GM23338 (cell line): ENCODE measurements at regions not wholly inside any gene's neighbourhood (a gene's known extent, or its start where the extent isn't known, plus 50 kb on each side); places are given as distances from the start of the nearest gene placed in this dataset.

Source experiments
- ATAC-seq: fragments of 200-7000 bp; cut with Tn5 transposase; 3 replicates; pipeline ENCODE4 v1.9.1; 2020
- DNase-seq: peaks from one replicate; pipeline ENCODE4 v3.0.0-alpha.2; 2015; ENCODE audit warnings: low spot score
- H2AFZ ChIP-seq: fragments of 200-600 bp; sonication (generic); 2 replicates; pipeline ENCODE4 v1.8.0; 2016; ENCODE audit warnings: antibody characterized with exemption, mild to moderate bottlenecking, moderate library complexity
- H3F3A ChIP-seq: fragments of 200-600 bp; sonication (generic); replicated peaks from 2 replicates; pipeline ENCODE4 v1.8.0; 2017; ENCODE audit warnings: antibody characterized with exemption, mixed run types, low read depth
- H3K27ac ChIP-seq: fragments of 200-600 bp; sonication (generic); 2 replicates; pipeline ENCODE4 v1.6.1; 2016; ENCODE audit warnings: low read depth
- H3K27me3 ChIP-seq: fragments of 200-600 bp; sonication (generic); 2 replicates; pipeline ENCODE4 v1.8.0; 2016; ENCODE audit warnings: mild to moderate bottlenecking, mixed run types, moderate library complexity; ENCODE audit not compliant: insufficient read depth
- H3K36me3 ChIP-seq: fragments of 200-600 bp; sonication (generic); 2 replicates; pipeline ENCODE4 v1.8.0; 2016; ENCODE audit warnings: mild to moderate bottlenecking; ENCODE audit not compliant: insufficient read depth
- H3K4me1 ChIP-seq: fragments of 200-600 bp; sonication (generic); 2 replicates; pipeline ENCODE4 v1.8.0; 2016; ENCODE audit warnings: mild to moderate bottlenecking, moderate library complexity; ENCODE audit not compliant: insufficient read depth
- H3K4me2 ChIP-seq: fragments of 200-600 bp; sonication (generic); 2 replicates; pipeline ENCODE4 v1.7.1; 2017; ENCODE audit warnings: mixed run types
- H3K4me3 ChIP-seq: fragments of 200-600 bp; sonication (generic); 2 replicates; pipeline ENCODE4 v1.6.1; 2016; ENCODE audit warnings: mixed run types
- H3K79me2 ChIP-seq: fragments of 200-600 bp; sonication (generic); replicated peaks from 2 replicates; pipeline ENCODE4 v1.8.0; 2017; ENCODE audit warnings: mild to moderate bottlenecking; ENCODE audit not compliant: insufficient read depth
- H3K9me2 ChIP-seq: fragments of 200-600 bp; sonication (generic); 2 replicates; pipeline ENCODE4 v1.8.0; 2017; ENCODE audit not compliant: insufficient read depth
- H4K20me1 ChIP-seq: fragments of 200-600 bp; sonication (generic); replicated peaks from 2 replicates; pipeline ENCODE4 v1.8.0; 2017; ENCODE audit warnings: mild to moderate bottlenecking; ENCODE audit not compliant: insufficient read depth
- H3K27ac Mint-ChIP-seq: 2 replicates; pipeline ENCODE4 v1.8.0; 2020; ENCODE audit warnings: inconsistent platforms, mild to moderate bottlenecking, moderate library complexity, mixed read lengths
- H3K27me3 Mint-ChIP-seq: 3 replicates; pipeline ENCODE4 v1.8.0; 2022; ENCODE audit warnings: low read depth, mild to moderate bottlenecking, moderate library complexity, mixed read lengths, inconsistent platforms; ENCODE audit not compliant: insufficient read depth, poor library complexity
- H3K36me3 Mint-ChIP-seq: 3 replicates; pipeline ENCODE4 v1.8.0; 2021; ENCODE audit warnings: low read depth, mild to moderate bottlenecking, inconsistent platforms, moderate library complexity, mixed read lengths
- H3K4me1 Mint-ChIP-seq: 3 replicates; pipeline ENCODE4 v1.8.0; 2020; ENCODE audit warnings: mild to moderate bottlenecking, inconsistent platforms, mixed read lengths
- H3K4me3 Mint-ChIP-seq: 3 replicates; pipeline ENCODE4 v1.8.0; 2021; ENCODE audit warnings: moderate library complexity, mild to moderate bottlenecking, inconsistent platforms, mixed read lengths
- H3K9me3 Mint-ChIP-seq: 3 replicates; pipeline ENCODE4 v1.8.0; 2020; ENCODE audit warnings: moderate library complexity, mild to moderate bottlenecking, inconsistent platforms, mixed read lengths
- CREB1 ChIP-seq: fragments of 250-450 bp; sonication (Bioruptor Pico); IDR thresholded peaks from 2 replicates; pipeline ENCODE4 v1.5.0; 2020; ENCODE audit warnings: low read depth, mild to moderate bottlenecking, moderate library complexity
- CTCF ChIP-seq, 2 experiments: fragments of 200-600 bp in 1 of 2; sonication (generic) in 1 of 2; conservative IDR thresholded peaks; 2 replicates each; pipeline versions ENCODE4 v1.5.1 to v1.6.1; 2016 to 2017; ENCODE audit warnings: antibody characterized with exemption in 2 of 2, low read depth in 2 of 2, mild to moderate bottlenecking in 2 of 2, moderate library complexity in 1 of 2
- ETS1 ChIP-seq: IDR thresholded peaks from 2 replicates; pipeline ENCODE4 v1.6.1; 2016; ENCODE audit warnings: antibody characterized with exemption
- EZH2 ChIP-seq: fragments of 200-600 bp; sonication (generic); IDR thresholded peaks from one replicate; pipeline ENCODE4 v1.8.0; 2017; ENCODE audit warnings: antibody characterized with exemption, mild to moderate bottlenecking, low read depth; ENCODE audit not compliant: unreplicated experiment
- EZH2phosphoT487 ChIP-seq: fragments of 200-600 bp; sonication (generic); IDR thresholded peaks from one replicate; pipeline ENCODE4 v1.8.1; 2018; ENCODE audit warnings: antibody characterized with exemption; ENCODE audit not compliant: unreplicated experiment
- JUNB ChIP-seq: IDR thresholded peaks from one replicate; pipeline ENCODE4 v1.6.1; 2016; ENCODE audit warnings: antibody characterized with exemption; ENCODE audit not compliant: unreplicated experiment
- NANOG ChIP-seq: IDR thresholded peaks from 2 replicates; pipeline ENCODE4 v1.6.1; 2016; ENCODE audit warnings: antibody characterized with exemption, borderline replicate concordance
- POLR2AphosphoS5 ChIP-seq: IDR thresholded peaks from 2 replicates; pipeline ENCODE4 v1.6.1; 2016; ENCODE audit warnings: antibody characterized with exemption, low read depth
- STAT1 ChIP-seq: IDR thresholded peaks from one replicate; pipeline ENCODE4 v1.6.1; 2016; ENCODE audit warnings: antibody characterized with exemption; ENCODE audit not compliant: unreplicated experiment
- ZNF114 ChIP-seq: fragments of 250-450 bp; sonication (Bioruptor Pico); IDR thresholded peaks from 2 replicates; pipeline ENCODE4 v1.5.0; 2020; ENCODE audit warnings: mild to moderate bottlenecking, moderate library complexity
- ZNF331 ChIP-seq: fragments of 250-450 bp; sonication (Bioruptor Pico); IDR thresholded peaks from 2 replicates; pipeline ENCODE4 v1.5.0; 2020; ENCODE audit warnings: low read depth, mild to moderate bottlenecking, moderate library complexity
- TF ChIP-seq, protein P1 (sequence below): IDR thresholded peaks from one replicate; pipeline ENCODE4 v1.6.1; 2018; ENCODE audit warnings: antibody characterized with exemption; ENCODE audit not compliant: unreplicated experiment
- TF ChIP-seq, protein P2 (sequence below): fragments of 250-450 bp; sonication (Bioruptor Pico); IDR thresholded peaks from 2 replicates; pipeline ENCODE4 v1.5.0; 2020; ENCODE audit warnings: mild to moderate bottlenecking, moderate library complexity

DNA sequence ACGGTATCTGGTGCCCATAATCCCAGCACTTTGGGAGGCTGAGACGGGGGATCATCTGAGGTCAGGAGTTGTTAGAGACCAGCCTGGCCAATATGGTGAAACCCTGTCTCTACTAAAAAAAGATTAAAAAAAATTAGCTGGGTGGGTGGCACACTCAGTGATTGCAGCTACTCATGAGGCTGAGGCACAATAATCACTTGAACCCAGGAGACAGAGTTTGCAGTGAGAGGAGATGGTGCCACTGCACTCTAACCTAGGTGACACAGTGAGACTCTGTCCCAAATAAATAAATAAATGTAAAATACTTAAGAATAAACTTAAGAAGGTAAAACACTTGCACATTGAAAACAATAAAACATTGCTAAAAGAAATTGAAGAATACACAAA, 90.4 kb downstream of the ZNF280B start:
- Histone ChIP-seq H3F3A (no peaks in the 10 kb centered on the region), H4K20me1 (peaks cover 4% of the 10 kb centered on the region)

More for the DNA sequence above, 90.4 kb downstream of the ZNF280B start:
- H3K4me1 ChIP-seq = no peaks in the 10 kb centered on the region
- no peaks in the 10 kb centered on the region for H3K79me2 ChIP-seq
- Mint-ChIP-seq H3K36me3 (no peaks in the 10 kb centered on the region), H3K27me3 (peaks cover 96% of the 10 kb centered on the region), H3K27ac (no peak overlapping the region), H3K9me3 (no peaks in the 10 kb centered on the region), H3K4me1 (no peaks in the 10 kb centered on the region), H3K4me3 (no peak overlapping the region)
- no peak overlapping the region for H2AFZ ChIP-seq
- H3K4me3 ChIP-seq = no peak overlapping the region
- no peak overlapping the region for H3K4me2 ChIP-seq
- DNase-seq (no peak), ATAC-seq (no peak)
- no peak overlapping the region for H3K27ac ChIP-seq
- no peaks in the 10 kb centered on the region for H3K9me2 ChIP-seq
- peaks cover 100% of the 10 kb centered on the region for H3K27me3 ChIP-seq
- no peaks in the 10 kb centered on the region for H3K36me3 ChIP-seq
- TF ChIP-seq ZNF114 (no peak), EZH2phosphoT487 (no peak), POLR2AphosphoS5 (no peak), STAT1 (no peak), ETS1 (no peak), CREB1 (CRISPR knock-in tag) (no peak), NANOG (no peak), ZNF331 (CRISPR knock-in tag) (no peak), CTCF (conservative IDR thresholded peaks at IDR 0.05; ENCODE audit: low read depth in 2 of 2) (no peak), JUNB (no peak), EZH2 (no peak)
- TF ChIP-seq, protein P1, sequence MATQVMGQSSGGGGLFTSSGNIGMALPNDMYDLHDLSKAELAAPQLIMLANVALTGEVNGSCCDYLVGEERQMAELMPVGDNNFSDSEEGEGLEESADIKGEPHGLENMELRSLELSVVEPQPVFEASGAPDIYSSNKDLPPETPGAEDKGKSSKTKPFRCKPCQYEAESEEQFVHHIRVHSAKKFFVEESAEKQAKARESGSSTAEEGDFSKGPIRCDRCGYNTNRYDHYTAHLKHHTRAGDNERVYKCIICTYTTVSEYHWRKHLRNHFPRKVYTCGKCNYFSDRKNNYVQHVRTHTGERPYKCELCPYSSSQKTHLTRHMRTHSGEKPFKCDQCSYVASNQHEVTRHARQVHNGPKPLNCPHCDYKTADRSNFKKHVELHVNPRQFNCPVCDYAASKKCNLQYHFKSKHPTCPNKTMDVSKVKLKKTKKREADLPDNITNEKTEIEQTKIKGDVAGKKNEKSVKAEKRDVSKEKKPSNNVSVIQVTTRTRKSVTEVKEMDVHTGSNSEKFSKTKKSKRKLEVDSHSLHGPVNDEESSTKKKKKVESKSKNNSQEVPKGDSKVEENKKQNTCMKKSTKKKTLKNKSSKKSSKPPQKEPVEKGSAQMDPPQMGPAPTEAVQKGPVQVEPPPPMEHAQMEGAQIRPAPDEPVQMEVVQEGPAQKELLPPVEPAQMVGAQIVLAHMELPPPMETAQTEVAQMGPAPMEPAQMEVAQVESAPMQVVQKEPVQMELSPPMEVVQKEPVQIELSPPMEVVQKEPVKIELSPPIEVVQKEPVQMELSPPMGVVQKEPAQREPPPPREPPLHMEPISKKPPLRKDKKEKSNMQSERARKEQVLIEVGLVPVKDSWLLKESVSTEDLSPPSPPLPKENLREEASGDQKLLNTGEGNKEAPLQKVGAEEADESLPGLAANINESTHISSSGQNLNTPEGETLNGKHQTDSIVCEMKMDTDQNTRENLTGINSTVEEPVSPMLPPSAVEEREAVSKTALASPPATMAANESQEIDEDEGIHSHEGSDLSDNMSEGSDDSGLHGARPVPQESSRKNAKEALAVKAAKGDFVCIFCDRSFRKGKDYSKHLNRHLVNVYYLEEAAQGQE = no peak
- TF ChIP-seq, protein P2, sequence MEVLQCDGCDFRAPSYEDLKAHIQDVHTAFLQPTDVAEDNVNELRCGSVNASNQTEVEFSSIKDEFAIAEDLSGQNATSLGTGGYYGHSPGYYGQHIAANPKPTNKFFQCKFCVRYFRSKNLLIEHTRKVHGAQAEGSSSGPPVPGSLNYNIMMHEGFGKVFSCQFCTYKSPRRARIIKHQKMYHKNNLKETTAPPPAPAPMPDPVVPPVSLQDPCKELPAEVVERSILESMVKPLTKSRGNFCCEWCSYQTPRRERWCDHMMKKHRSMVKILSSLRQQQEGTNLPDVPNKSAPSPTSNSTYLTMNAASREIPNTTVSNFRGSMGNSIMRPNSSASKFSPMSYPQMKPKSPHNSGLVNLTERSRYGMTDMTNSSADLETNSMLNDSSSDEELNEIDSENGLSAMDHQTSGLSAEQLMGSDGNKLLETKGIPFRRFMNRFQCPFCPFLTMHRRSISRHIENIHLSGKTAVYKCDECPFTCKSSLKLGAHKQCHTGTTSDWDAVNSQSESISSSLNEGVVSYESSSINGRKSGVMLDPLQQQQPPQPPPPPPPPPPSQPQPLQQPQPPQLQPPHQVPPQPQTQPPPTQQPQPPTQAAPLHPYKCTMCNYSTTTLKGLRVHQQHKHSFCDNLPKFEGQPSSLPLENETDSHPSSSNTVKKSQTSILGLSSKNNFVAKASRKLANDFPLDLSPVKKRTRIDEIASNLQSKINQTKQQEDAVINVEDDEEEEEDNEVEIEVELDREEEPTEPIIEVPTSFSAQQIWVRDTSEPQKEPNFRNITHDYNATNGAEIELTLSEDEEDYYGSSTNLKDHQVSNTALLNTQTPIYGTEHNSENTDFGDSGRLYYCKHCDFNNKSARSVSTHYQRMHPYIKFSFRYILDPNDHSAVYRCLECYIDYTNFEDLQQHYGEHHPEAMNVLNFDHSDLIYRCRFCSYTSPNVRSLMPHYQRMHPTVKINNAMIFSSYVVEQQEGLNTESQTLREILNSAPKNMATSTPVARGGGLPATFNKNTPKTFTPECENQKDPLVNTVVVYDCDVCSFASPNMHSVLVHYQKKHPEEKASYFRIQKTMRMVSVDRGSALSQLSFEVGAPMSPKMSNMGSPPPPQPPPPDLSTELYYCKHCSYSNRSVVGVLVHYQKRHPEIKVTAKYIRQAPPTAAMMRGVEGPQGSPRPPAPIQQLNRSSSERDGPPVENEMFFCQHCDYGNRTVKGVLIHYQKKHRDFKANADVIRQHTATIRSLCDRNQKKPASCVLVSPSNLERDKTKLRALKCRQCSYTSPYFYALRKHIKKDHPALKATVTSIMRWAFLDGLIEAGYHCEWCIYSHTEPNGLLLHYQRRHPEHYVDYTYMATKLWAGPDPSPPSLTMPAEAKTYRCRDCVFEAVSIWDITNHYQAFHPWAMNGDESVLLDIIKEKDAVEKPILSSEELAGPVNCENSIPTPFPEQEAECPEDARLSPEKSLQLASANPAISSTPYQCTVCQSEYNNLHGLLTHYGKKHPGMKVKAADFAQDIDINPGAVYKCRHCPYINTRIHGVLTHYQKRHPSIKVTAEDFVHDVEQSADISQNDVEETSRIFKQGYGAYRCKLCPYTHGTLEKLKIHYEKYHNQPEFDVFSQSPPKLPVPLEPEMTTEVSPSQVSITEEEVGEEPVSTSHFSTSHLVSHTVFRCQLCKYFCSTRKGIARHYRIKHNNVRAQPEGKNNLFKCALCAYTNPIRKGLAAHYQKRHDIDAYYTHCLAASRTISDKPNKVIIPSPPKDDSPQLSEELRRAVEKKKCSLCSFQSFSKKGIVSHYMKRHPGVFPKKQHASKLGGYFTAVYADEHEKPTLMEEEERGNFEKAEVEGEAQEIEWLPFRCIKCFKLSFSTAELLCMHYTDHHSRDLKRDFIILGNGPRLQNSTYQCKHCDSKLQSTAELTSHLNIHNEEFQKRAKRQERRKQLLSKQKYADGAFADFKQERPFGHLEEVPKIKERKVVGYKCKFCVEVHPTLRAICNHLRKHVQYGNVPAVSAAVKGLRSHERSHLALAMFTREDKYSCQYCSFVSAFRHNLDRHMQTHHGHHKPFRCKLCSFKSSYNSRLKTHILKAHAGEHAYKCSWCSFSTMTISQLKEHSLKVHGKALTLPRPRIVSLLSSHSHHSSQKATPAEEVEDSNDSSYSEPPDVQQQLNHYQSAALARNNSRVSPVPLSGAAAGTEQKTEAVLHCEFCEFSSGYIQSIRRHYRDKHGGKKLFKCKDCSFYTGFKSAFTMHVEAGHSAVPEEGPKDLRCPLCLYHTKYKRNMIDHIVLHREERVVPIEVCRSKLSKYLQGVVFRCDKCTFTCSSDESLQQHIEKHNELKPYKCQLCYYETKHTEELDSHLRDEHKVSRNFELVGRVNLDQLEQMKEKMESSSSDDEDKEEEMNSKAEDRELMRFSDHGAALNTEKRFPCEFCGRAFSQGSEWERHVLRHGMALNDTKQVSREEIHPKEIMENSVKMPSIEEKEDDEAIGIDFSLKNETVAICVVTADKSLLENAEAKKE (CRISPR knock-in tag) = no peak
